Peyer's patch (tissue), 4 donors: ENCODE measurements at regions not wholly inside any gene's neighbourhood (a gene's known extent, or its start where the extent isn't known, plus 50 kb on each side); places are given as distances from the start of the nearest gene placed in this dataset.

Experiments used
- DNase-seq, 3 donors: peaks; one replicate each; pipeline ENCODE4 v3.0.0-alpha.2; 2017 to 2019
- H3K27ac ChIP-seq, 4 donors: fragments of 200-600 bp; sonication (generic); one replicate each; pipeline ENCODE4 v1.5.1; 2016 to 2019
- H3K27me3 ChIP-seq, 2 donors: fragments of 200-600 bp; sonication (generic); one replicate each; pipeline ENCODE4 v1.5.1; 2019
- H3K36me3 ChIP-seq, 3 donors: fragments of 200-600 bp; sonication (generic); one replicate each; pipeline ENCODE4 v1.5.1; 2016 to 2019
- H3K4me1 ChIP-seq, 4 donors: fragments of 200-600 bp; sonication (generic); one replicate each; pipeline ENCODE4 v1.5.1; 2016 to 2019
- H3K4me3 ChIP-seq, 4 donors: fragments of 200-600 bp; sonication (generic); 1 replicate in 3 of 4; 2 replicates in 1 of 4; pipeline ENCODE4 v1.5.1; 2016 to 2019; ENCODE audit warnings: mild to moderate bottlenecking in 1 of 4
- H3K9me3 ChIP-seq, 4 donors: fragments of 200-600 bp; sonication (generic); one replicate each; pipeline ENCODE4 v1.5.1; 2016 to 2019; ENCODE audit warnings: mild to moderate bottlenecking in 1 of 4
- CTCF ChIP-seq, 6 experiments: fragments of 450-650 bp in 4 of 6; fragments of 200-600 bp in 2 of 6; sonication (generic) in 1 of 6; IDR thresholded peaks; one replicate each; pipeline ENCODE4 v1.5.1; 2017 to 2019; ENCODE audit warnings: antibody characterized with exemption in 6 of 6, mild to moderate bottlenecking in 3 of 6, moderate library complexity in 1 of 6
- POLR2A ChIP-seq, 2 donors: fragments of 450-650 bp; IDR thresholded peaks; one replicate each; pipeline ENCODE4 v1.5.1; 2017; ENCODE audit warnings: antibody characterized with exemption in 2 of 2, mild to moderate bottlenecking in 2 of 2, moderate library complexity in 2 of 2

DNA sequence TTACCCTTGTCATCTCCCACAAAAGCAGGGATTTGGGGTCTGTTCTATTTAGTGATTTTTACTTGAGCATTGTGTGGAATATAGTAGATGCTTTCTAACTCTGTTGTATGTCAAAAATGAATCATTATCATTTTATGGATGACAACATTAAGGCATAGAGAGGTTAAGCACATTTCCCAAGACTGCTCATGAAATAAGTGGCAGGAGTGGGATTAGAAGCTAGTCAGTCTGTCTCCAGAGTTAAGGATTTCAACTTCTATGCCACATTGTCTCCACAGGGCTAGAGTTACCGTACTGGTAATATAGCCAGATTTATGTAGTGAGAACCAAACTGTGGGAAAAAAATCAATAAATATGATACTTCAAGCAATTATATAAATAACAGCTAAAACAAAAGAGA lies 170.6 kb upstream of the DCN start:
- no peaks in the 10 kb centered on the region for H3K9me3 ChIP-seq
- no peak for DNase-seq
- no peaks in the 10 kb centered on the region for H3K36me3 ChIP-seq
- no peaks in the 10 kb centered on the region for H3K27me3 ChIP-seq
- no peak for TF ChIP-seq CTCF (IDR thresholded peaks at IDR 0.05)
- no peak for TF ChIP-seq POLR2A (IDR thresholded peaks at IDR 0.05)
- peaks cover 0 to 12% (median 0%) of the 10 kb centered on the region in 4 donors for H3K4me1 ChIP-seq
- H3K4me3 ChIP-seq = no peak overlapping the region
- H3K27ac ChIP-seq = no peak overlapping the region

DNA sequence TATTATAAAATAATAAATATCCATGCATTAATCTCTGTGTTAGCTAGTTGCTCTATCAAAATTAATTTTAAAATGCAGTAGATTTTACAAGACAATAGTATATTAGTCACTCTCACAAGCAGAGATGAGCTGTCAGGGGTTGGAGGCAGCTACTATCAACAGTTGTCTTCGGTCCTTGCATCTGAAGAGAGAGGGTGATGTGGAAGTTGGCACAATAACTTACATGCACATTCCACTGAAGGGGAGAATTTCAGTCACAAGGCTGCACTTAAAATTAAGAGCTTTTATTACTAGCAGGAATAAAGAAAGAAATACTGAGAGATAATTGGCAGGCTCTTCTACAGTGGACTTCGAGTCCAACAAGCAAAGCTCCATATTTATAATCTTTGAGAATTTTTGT lies 166.9 kb upstream of the DCN start:
- TF ChIP-seq POLR2A (IDR thresholded peaks at IDR 0.05) = no peak
- TF ChIP-seq CTCF (IDR thresholded peaks at IDR 0.05) = no peak
- Histone ChIP-seq H3K27ac (no peak overlapping the region), H3K4me3 (no peak overlapping the region)

DNA sequence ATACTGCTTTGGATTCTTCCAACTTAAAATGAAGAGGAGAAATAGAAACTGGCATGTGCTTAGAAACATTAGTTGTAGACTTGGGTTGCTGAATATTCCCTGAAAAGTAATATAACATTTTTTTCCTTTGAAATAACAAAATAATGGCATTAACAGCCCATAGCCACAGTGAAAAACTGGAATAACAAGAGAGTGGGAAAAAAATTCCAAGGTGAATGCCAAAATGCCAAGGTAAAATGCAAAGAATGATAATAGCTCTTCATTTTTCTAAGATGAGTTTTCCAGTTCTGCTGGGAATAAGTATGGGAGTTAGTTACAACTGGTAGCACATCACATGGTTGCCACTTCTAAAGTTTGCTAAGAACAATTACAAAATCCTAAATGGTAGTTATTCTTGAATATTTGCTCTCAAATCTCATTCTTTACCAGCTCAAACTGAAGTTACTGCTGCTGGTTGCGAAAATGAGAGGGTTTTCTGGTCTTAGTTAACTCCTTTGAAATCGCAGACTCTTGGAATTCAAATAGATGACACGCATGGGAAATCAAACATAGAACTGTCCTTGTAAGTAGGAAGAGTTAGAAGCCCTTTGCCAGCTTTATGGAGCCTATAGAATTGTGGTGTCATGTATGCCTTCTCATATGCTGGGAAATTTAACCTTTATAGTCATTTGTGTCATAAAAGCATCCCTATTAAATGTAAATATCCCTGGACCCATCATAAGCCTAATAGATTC lies 165.0 kb upstream of the DCN start:
- H3K4me1 ChIP-seq = no peaks in the 10 kb centered on the region
- DNase-seq = no peak
- H3K27me3 ChIP-seq = no peaks in the 10 kb centered on the region
- H3K4me3 ChIP-seq = no peak overlapping the region
- TF ChIP-seq CTCF (IDR thresholded peaks at IDR 0.05) = no peak
- TF ChIP-seq POLR2A (IDR thresholded peaks at IDR 0.05) = no peak
- H3K36me3 ChIP-seq = no peaks in the 10 kb centered on the region
- no peaks in the 10 kb centered on the region for H3K9me3 ChIP-seq
- no peak overlapping the region for H3K27ac ChIP-seq

More for the DNA sequence above, 166.9 kb upstream of the DCN start:
- Histone ChIP-seq H3K27me3 (no peaks in the 10 kb centered on the region), H3K4me1 (no peaks in the 10 kb centered on the region), H3K9me3 (no peaks in the 10 kb centered on the region), H3K36me3 (no peaks in the 10 kb centered on the region)
- no peak for DNase-seq

GRCh38 chr12:91346827-91347226 lies 164.2 kb upstream of the DCN start:
- DNase-seq = no peak
- no peak for TF ChIP-seq POLR2A (IDR thresholded peaks at IDR 0.05)

DNA sequence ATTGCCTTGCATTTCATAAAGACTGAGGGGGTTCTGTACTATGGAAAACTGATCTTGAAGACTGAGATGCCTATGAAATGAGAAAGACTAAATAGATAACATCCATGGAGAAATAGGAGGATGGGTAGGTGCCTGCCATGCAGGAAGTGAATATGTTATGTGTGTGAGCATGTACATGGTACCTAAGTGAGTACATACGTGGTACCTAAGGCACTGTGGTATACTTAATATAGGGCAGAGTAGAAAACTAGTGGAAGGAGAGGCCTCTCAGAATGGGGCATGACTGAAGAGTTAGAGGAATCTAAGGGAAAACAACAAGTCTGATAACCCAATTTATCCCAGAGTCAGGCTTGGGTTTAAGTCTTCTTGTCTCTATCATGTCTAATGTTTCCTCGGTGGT lies 161.8 kb upstream of the DCN start:
- H3K9me3 ChIP-seq = no peaks in the 10 kb centered on the region
- no peak for DNase-seq
- H3K27me3 ChIP-seq = no peaks in the 10 kb centered on the region
- H3K36me3 ChIP-seq = no peaks in the 10 kb centered on the region
- TF ChIP-seq POLR2A (IDR thresholded peaks at IDR 0.05) (no peak), CTCF (IDR thresholded peaks at IDR 0.05) (no peak)
- H3K4me3 ChIP-seq = no peak overlapping the region
- H3K27ac ChIP-seq = no peak overlapping the region
- H3K4me1 ChIP-seq = no peaks in the 10 kb centered on the region

More at GRCh38 chr12:91346827-91347226, 164.2 kb upstream of the DCN start:
- Histone ChIP-seq H3K4me1 (no peaks in the 10 kb centered on the region), H3K27me3 (no peaks in the 10 kb centered on the region), H3K9me3 (no peaks in the 10 kb centered on the region), H3K27ac (no peak overlapping the region), H3K4me3 (no peak overlapping the region), H3K36me3 (no peaks in the 10 kb centered on the region)

DNA sequence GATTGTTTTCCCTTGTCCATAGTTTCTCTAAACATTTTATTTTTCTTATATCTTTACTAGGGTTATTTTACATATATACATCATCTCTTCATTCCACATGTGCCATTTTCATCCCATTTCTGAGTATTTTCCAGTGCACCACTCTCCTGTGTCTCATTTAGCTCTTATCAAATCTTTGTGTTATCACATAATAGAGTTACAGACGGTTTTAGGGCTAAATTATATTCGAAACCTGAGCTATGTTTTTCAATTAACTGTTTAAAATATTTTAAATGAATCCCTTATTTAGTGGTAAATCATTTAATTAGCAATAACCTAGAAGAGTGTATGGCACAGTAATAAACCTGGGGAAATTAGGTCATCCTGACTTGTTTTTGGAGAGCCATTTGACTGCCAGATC lies 160.4 kb upstream of the DCN start:
- no peaks in the 10 kb centered on the region for H3K36me3 ChIP-seq
- no peaks in the 10 kb centered on the region for H3K9me3 ChIP-seq
- no peaks in the 10 kb centered on the region for H3K4me1 ChIP-seq
- H3K27ac ChIP-seq = no peak overlapping the region
- DNase-seq = no peak
- TF ChIP-seq CTCF (IDR thresholded peaks at IDR 0.05) (no peak), POLR2A (IDR thresholded peaks at IDR 0.05) (no peak)
- no peak overlapping the region for H3K4me3 ChIP-seq
- no peaks in the 10 kb centered on the region for H3K27me3 ChIP-seq
